Right atrium auricular region (tissue), 2 donors: ENCODE measurements at regions not wholly inside any gene's neighbourhood (a gene's known extent, or its start where the extent isn't known, plus 50 kb on each side); places are given as distances from the start of the nearest gene placed in this dataset.

ENCODE experiments used
- DNase-seq: peaks from one replicate; pipeline ENCODE4 v3.0.0-alpha.2; 2019; ENCODE audit warnings: low spot score
- H3K27ac ChIP-seq, 2 donors: fragments of 200-600 bp; sonication (generic); 1 replicate in 1 of 2; 2 replicates in 1 of 2; pipeline ENCODE4 v1.5.1; 2016 to 2019
- H3K27me3 ChIP-seq, 2 donors: fragments of 200-600 bp; sonication (generic); one replicate each; pipeline versions ENCODE4 v1.5.1 to v1.6.0; 2017 to 2019
- H3K36me3 ChIP-seq: fragments of 200-600 bp; sonication (generic); one replicate; pipeline ENCODE4 v1.5.1; 2016
- H3K4me1 ChIP-seq, 2 donors: fragments of 200-600 bp; sonication (generic); one replicate each; pipeline versions ENCODE4 v1.5.1 to v1.6.0; 2017 to 2019
- H3K4me3 ChIP-seq, 2 donors: fragments of 200-600 bp; sonication (generic); 1 replicate in 1 of 2; 2 replicates in 1 of 2; pipeline ENCODE4 v1.5.1; 2017 to 2019; ENCODE audit warnings: mild to moderate bottlenecking in 1 of 2, moderate library complexity in 1 of 2
- H3K9me3 ChIP-seq, 2 donors: fragments of 200-600 bp; sonication (generic); one replicate each; pipeline ENCODE4 v1.5.1; 2019
- TF ChIP-seq, protein P1 (sequence below), 2 donors: fragments of 200-600 bp; sonication (generic); IDR thresholded peaks; one replicate each; pipeline ENCODE4 v1.5.1; 2019; ENCODE audit warnings: antibody characterized with exemption in 2 of 2

GRCh38 chr11:115561116-115561515 lies 56.9 kb upstream of the CADM1 start:
- Histone ChIP-seq H3K27me3 (no peaks in the 10 kb centered on the region), H3K4me1 (no peaks in the 10 kb centered on the region), H3K4me3 (no peak overlapping the region), H3K36me3 (no peaks in the 10 kb centered on the region), H3K27ac (no peak overlapping the region), H3K9me3 (no peaks in the 10 kb centered on the region)
- TF ChIP-seq, protein P1, sequence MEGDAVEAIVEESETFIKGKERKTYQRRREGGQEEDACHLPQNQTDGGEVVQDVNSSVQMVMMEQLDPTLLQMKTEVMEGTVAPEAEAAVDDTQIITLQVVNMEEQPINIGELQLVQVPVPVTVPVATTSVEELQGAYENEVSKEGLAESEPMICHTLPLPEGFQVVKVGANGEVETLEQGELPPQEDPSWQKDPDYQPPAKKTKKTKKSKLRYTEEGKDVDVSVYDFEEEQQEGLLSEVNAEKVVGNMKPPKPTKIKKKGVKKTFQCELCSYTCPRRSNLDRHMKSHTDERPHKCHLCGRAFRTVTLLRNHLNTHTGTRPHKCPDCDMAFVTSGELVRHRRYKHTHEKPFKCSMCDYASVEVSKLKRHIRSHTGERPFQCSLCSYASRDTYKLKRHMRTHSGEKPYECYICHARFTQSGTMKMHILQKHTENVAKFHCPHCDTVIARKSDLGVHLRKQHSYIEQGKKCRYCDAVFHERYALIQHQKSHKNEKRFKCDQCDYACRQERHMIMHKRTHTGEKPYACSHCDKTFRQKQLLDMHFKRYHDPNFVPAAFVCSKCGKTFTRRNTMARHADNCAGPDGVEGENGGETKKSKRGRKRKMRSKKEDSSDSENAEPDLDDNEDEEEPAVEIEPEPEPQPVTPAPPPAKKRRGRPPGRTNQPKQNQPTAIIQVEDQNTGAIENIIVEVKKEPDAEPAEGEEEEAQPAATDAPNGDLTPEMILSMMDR (IDR thresholded peaks at IDR 0.05): no peak
- no peak for DNase-seq

DNA sequence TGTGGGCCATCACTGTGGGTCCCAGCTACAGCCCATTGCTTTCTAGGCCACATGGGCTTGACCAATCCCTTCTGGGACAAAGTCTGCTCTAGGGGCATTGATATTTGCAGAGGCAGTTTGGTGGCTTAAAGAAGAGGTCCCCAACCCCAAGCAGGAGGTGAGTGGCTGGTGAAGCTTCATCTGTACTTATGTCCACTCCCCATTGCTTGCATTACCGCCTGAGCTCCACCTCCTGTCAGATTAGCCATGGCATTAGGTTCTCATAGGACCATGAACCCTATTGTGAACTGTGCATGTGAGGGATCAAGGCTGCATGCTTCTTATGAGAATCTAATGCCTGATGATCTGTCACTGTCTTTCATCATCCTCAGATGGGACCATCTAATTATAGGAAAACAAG lies 54.4 kb upstream of the CADM1 start:
- no peak for DNase-seq
- no peaks in the 10 kb centered on the region for H3K36me3 ChIP-seq
- H3K4me1 ChIP-seq: no peaks in the 10 kb centered on the region
- H3K9me3 ChIP-seq: no peaks in the 10 kb centered on the region
- no peak overlapping the region for H3K27ac ChIP-seq
- no peaks in the 10 kb centered on the region for H3K27me3 ChIP-seq
- TF ChIP-seq, protein P1 (IDR thresholded peaks at IDR 0.05): no peak
- no peak overlapping the region for H3K4me3 ChIP-seq

GRCh38 chr11:115557681-115558080 lies 53.5 kb upstream of the CADM1 start:
- H3K4me3 ChIP-seq: no peak overlapping the region
- H3K4me1 ChIP-seq: no peaks in the 10 kb centered on the region
- DNase-seq: no peak
- H3K27me3 ChIP-seq: no peaks in the 10 kb centered on the region
- no peaks in the 10 kb centered on the region for H3K9me3 ChIP-seq
- TF ChIP-seq, protein P1 (IDR thresholded peaks at IDR 0.05): no peak
- no peaks in the 10 kb centered on the region for H3K36me3 ChIP-seq
- no peak overlapping the region for H3K27ac ChIP-seq

DNA sequence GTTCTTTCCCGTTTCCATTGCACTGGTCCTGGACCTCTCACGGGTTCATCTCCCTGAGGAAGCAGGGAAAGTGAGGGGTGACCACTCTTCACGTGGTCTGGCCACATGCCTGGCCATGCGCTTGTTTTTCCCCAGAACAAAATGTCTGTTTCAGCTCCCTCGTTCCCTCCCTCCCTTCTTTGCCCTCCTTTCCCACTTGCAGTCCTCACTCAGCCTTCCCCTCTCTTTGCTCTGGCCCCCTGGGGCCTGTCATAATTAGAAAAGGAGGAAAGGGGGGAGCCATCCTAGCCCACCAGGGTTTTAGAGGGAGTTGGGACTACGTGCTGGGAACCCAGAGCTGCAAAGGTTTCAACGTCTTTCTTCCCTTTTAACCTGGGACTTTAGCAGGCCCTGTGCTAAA lies 52.8 kb upstream of the CADM1 start:
- Histone ChIP-seq H3K4me3 (no peak overlapping the region), H3K27ac (no peak overlapping the region), H3K9me3 (no peaks in the 10 kb centered on the region), H3K36me3 (no peaks in the 10 kb centered on the region), H3K4me1 (no peaks in the 10 kb centered on the region), H3K27me3 (no peaks in the 10 kb centered on the region)
- no peak for DNase-seq
- TF ChIP-seq, protein P1 (IDR thresholded peaks at IDR 0.05): no peak

DNA sequence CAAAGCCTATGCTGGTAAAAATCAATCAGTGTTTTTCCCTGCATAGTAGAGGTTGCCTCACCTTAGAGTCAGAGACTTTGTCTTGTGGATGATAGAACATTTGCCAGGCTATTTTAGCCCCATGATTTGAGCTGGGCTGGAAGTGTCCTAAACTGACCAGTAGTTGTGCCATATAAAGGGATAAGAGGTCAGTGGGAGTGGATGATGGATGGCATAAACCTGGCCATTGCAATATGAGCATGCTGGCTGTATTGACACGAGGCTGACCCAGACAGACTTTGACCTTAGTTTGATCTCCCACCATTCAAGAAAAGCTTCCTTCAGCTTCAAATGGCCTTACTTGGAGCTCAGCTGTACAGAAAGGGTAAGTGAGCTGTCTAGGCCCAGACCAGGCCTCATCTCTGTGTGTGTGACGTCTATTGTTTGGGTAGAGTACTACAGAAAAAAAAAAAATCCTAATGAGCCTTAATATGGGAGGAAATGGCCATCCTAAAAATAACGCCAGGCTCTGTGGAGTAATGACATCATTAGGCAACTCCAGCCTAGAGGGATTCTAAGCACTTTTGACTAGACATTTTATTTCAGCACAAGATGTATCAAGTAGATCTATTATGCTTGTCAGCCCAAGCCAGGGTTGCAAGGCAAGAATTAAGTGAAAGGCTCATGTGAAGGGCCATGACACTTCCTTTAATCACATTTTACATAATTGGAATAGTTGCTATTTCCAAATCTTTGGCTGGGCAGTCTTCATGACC lies 51.3 kb upstream of the CADM1 start:
- TF ChIP-seq, protein P1 (IDR thresholded peaks at IDR 0.05): no peak
- no peak for DNase-seq
- H3K36me3 ChIP-seq: no peaks in the 10 kb centered on the region
- H3K4me1 ChIP-seq: no peaks in the 10 kb centered on the region
- no peaks in the 10 kb centered on the region for H3K9me3 ChIP-seq
- H3K27me3 ChIP-seq: no peaks in the 10 kb centered on the region
- H3K4me3 ChIP-seq: no peak overlapping the region
- no peak overlapping the region for H3K27ac ChIP-seq
